RWPE1 (cell line): ENCODE measurements at regions not wholly inside any gene's neighbourhood (a gene's known extent, or its start where the extent isn't known, plus 50 kb on each side); places are given as distances from the start of the nearest gene placed in this dataset.

Source experiments
- CTCF ChIA-PET: fragments of 350-600 bp; sonication (Branson Sonifier 250); formaldehyde crosslinking; extraction: SDS; loops from one replicate; lab custom pipeline; 2021; lab: Yijun Ruan, JAX
- POLR2A ChIA-PET: fragments of 400-600 bp; formaldehyde crosslinking; extraction: SDS; loops from one replicate; lab custom pipeline; 2020; ENCODE audit warnings: antibody characterized with exemption; ENCODE audit not compliant: low non-redundant PET; lab: Yijun Ruan, JAX
- DNase-seq: peaks from one replicate; pipeline ENCODE4 v3.0.0; 2012; ENCODE audit warnings: low spot score
- H3K27ac ChIP-seq: fragments of 450-650 bp; 2 replicates; pipeline ENCODE4 v1.5.1; 2017
- TF ChIP-seq, protein P1 (sequence below): fragments of 450-650 bp; conservative IDR thresholded peaks from 2 replicates; pipeline ENCODE4 v1.5.1; 2017; ENCODE audit warnings: low read depth, mild to moderate bottlenecking

- TF ChIP-seq, protein P1, sequence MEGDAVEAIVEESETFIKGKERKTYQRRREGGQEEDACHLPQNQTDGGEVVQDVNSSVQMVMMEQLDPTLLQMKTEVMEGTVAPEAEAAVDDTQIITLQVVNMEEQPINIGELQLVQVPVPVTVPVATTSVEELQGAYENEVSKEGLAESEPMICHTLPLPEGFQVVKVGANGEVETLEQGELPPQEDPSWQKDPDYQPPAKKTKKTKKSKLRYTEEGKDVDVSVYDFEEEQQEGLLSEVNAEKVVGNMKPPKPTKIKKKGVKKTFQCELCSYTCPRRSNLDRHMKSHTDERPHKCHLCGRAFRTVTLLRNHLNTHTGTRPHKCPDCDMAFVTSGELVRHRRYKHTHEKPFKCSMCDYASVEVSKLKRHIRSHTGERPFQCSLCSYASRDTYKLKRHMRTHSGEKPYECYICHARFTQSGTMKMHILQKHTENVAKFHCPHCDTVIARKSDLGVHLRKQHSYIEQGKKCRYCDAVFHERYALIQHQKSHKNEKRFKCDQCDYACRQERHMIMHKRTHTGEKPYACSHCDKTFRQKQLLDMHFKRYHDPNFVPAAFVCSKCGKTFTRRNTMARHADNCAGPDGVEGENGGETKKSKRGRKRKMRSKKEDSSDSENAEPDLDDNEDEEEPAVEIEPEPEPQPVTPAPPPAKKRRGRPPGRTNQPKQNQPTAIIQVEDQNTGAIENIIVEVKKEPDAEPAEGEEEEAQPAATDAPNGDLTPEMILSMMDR: no peak
- no peak for DNase-seq
- no peak overlapping the region for H3K27ac ChIP-seq
- ChIA-PET CTCF (interaction anchor here (1.0 kb wide), 2 partner anchors 41 to 715 kb away, joined by 3 to 4 read pairs; no protein-coding TSS in a partner anchor), POLR2A (interaction anchor here (0.6 kb wide), 1 partner anchor 172 kb away, joined by 3 read pairs; no protein-coding TSS in a partner anchor)
Measured at GRCh38 chr20:21574443-21574842, 60.6 kb upstream of the NKX2-2 start.

GRCh38 chr20:21573259-21573658, 59.4 kb upstream of the NKX2-2 start:
- CTCF ChIA-PET: interaction anchor here (0.6 to 1.2 kb wide), 2 partner anchors 12 to 736 kb away, joined by 3 read pairs; no protein-coding TSS in a partner anchor

GRCh38 chr20:21571841-21572690, 58.2 kb upstream of the NKX2-2 start:
- DNase-seq: peak; percentile 21
- ChIA-PET CTCF (interaction anchor here (0.5 to 1.6 kb wide), 12 partner anchors 22 to 1442 kb away, joined by 3 to 7 read pairs (median 4); no protein-coding TSS in a partner anchor), POLR2A (no interaction called here)
- H3K27ac ChIP-seq: no peak overlapping the region
- TF ChIP-seq, protein P1: peak; percentile 92

More at GRCh38 chr20:21573259-21573658, 59.4 kb upstream of the NKX2-2 start:
- H3K27ac ChIP-seq: no peak overlapping the region
- POLR2A ChIA-PET: no interaction called here
- TF ChIP-seq, protein P1: no peak
- no peak for DNase-seq

GRCh38 chr20:21570285-21570992, 56.6 kb upstream of the NKX2-2 start:
- ChIA-PET CTCF (interaction anchor here (0.5 to 1.6 kb wide), 3 partner anchors 9 to 733 kb away, joined by 3 to 6 read pairs (median 4); no protein-coding TSS in a partner anchor), POLR2A (no interaction called here)
- no peak for DNase-seq
- TF ChIP-seq, protein P1: no peak
- no peak overlapping the region for H3K27ac ChIP-seq

DNA sequence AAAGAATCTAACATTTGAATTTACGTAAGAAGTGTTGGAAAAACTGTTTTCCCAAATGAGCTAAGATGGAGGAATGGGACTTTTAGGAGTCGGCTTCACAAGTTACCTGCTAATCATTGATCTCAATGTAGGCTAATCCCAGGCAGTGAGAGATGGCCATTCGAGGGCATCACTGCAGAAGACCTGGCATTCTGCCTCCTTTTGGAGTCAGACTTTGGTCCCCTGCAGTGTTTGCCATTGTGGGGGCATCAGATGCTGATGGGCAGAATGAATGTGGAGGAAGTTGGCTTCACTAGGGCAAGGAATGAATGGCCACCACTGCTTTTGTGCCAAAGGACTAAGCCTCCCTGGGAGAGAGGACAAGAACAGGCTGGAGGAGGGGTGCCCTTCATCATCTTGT, 55.7 kb upstream of the NKX2-2 start:
- TF ChIP-seq, protein P1: no peak
- no peak overlapping the region for H3K27ac ChIP-seq
- CTCF ChIA-PET: interaction anchor here (0.6 kb wide), 1 partner anchor 726 kb away, joined by 3 read pairs; no protein-coding TSS in a partner anchor
- POLR2A ChIA-PET: no interaction called here
- DNase-seq: no peak

- ChIA-PET POLR2A (no interaction called here), CTCF (no interaction called here)
- TF ChIP-seq, protein P1: no peak
- H3K27ac ChIP-seq: no peak overlapping the region
- no peak for DNase-seq
Measured at GRCh38 chr20:21564127-21564773, 50.4 kb upstream of the NKX2-2 start.
